SU-DHL-6 (cell line): ENCODE measurements at regions not wholly inside any gene's neighbourhood (a gene's known extent, or its start where the extent isn't known, plus 50 kb on each side); places are given as distances from the start of the nearest gene placed in this dataset.

Experiments used
- CTCF ChIP-seq: fragments of 200-600 bp; sonication (generic); IDR thresholded peaks from one replicate; pipeline ENCODE4 v1.5.1; 2017; ENCODE audit warnings: antibody characterized with exemption, mild to moderate bottlenecking, low read length, moderate library complexity; ENCODE audit not compliant: insufficient read depth, poor library complexity, severe bottlenecking
- EZH2phosphoT487 ChIP-seq: fragments of 200-600 bp; sonication (generic), shearing (Covaris generic); conservative IDR thresholded peaks from 2 replicates; pipeline ENCODE4 v1.6.1; 2018; ENCODE audit warnings: mild to moderate bottlenecking, antibody characterized with exemption, low read length, moderate library complexity, mixed read lengths

GRCh38 chr9:129441852-129442251 lies 179.0 kb downstream of the C9orf50 start:
- TF ChIP-seq CTCF (no peak), EZH2phosphoT487 (no peak)
